ENCODE measurements at regions not wholly inside any gene's neighbourhood (a gene's known extent, or its start where the extent isn't known, plus 50 kb on each side); places are given as distances from the start of the nearest gene placed in this dataset.

GRCh38 chr16:5326395-5326794, 228.8 kb upstream of the EEF2KMT start:
- TF ChIP-seq CTCF (IDR thresholded peaks at IDR 0.05 in 8 of 11, conservative IDR thresholded peaks at IDR 0.05 in 3 of 11) (no peak), POLR2AphosphoS5 (IDR thresholded peaks at IDR 0.05) (no peak)
